Endothelial cell (in vitro differentiated cells): ENCODE measurements at regions not wholly inside any gene's neighbourhood (a gene's known extent, or its start where the extent isn't known, plus 50 kb on each side); places are given as distances from the start of the nearest gene placed in this dataset.

Experiments
- DNase-seq: peaks from one replicate; pipeline ENCODE4 v3.0.0; 2021; ENCODE audit warnings: low spot score
- H3K27ac Mint-ChIP-seq: one replicate; pipeline ENCODE4 v1.8.0; 2021; ENCODE audit warnings: mixed read lengths, inconsistent platforms; ENCODE audit not compliant: unreplicated experiment
- H3K27me3 Mint-ChIP-seq: one replicate; pipeline ENCODE4 v1.8.0; 2021; ENCODE audit warnings: mild to moderate bottlenecking, moderate library complexity, mixed read lengths, inconsistent platforms; ENCODE audit not compliant: unreplicated experiment
- H3K36me3 Mint-ChIP-seq: one replicate; pipeline ENCODE4 v1.8.0; 2021; ENCODE audit warnings: mild to moderate bottlenecking, low read depth, mixed read lengths, inconsistent platforms; ENCODE audit not compliant: unreplicated experiment
- H3K4me1 Mint-ChIP-seq: one replicate; pipeline ENCODE4 v1.8.0; 2021; ENCODE audit warnings: mild to moderate bottlenecking, mixed read lengths, inconsistent platforms; ENCODE audit not compliant: unreplicated experiment
- H3K4me3 Mint-ChIP-seq: one replicate; pipeline ENCODE4 v1.8.0; 2021; ENCODE audit warnings: mild to moderate bottlenecking, mixed read lengths, inconsistent platforms; ENCODE audit not compliant: unreplicated experiment
- H3K9me3 Mint-ChIP-seq: one replicate; pipeline ENCODE4 v1.8.0; 2021; ENCODE audit warnings: mixed read lengths, inconsistent platforms; ENCODE audit not compliant: unreplicated experiment
- CTCF ChIP-seq: fragments of 200-600 bp; sonication (generic); IDR thresholded peaks from one replicate; pipeline ENCODE4 v1.5.0; 2021; ENCODE audit warnings: antibody characterized with exemption; ENCODE audit not compliant: unreplicated experiment

DNA sequence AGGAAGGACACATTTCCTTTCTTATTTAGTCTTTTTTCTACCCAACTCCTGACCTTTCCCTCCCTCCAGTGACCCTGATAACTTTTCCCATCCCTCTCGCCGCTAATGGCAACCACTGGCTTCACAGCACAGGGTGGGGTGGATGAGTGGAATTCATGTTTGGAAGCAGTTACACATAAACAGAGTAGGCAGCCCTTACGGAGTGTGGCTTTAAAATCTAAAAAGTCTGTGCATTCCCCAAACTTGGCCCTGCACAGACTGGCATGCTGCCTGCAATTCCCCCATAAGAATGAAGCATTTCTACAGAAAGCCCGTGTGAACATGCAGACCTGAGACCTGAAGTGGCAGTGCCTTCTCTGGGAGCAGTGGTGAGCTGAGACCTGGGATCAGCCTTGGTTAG lies 196.7 kb upstream of the ADRA1D start:
- Mint-ChIP-seq H3K4me1 (peaks cover 5% of the 10 kb centered on the region), H3K27ac (no peak overlapping the region), H3K4me3 (no peak overlapping the region), H3K36me3 (no peaks in the 10 kb centered on the region), H3K27me3 (no peaks in the 10 kb centered on the region), H3K9me3 (no peaks in the 10 kb centered on the region)
- no peak for TF ChIP-seq CTCF
- no peak for DNase-seq

DNA sequence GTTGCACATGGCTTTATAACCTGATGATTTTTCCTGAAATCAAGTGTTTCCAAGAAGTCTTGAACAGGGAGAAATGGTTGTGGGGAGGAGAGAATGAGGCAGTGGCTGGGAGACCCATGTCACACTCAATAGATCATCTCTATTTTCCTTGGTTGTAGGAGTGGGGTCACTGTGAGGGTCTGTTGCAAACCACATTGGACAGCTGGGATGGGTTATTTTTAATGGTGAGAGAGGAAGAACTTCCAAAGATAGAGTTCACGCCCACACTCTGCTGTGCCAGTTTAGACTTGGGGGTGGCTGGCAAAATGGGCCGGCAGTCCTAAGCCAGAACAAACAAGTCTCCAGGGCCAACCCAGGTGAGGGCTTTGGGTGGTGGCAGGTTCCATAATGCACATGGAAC lies 196.2 kb upstream of the ADRA1D start:
- no peak for DNase-seq

DNA sequence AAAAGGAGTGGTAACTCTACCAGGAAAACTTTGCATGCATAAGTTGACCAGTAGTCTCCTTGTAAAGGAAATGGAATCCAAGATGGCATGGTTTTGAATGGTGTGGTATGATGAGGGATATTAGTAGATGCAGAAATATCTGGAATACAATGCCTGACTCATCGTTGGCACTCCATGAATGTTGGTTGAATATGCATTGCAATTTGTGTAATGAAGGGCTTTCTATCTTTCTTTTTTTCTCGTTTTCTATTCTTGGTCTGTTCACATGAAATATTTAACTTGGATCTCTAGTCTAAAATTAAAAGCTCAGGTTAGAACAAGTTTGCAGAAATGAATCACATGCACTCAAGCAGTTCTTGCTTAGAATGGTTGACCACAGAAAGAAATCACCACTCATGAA lies 195.3 kb upstream of the ADRA1D start:
- peaks cover 5% of the 10 kb centered on the region for H3K4me1 Mint-ChIP-seq
- H3K9me3 Mint-ChIP-seq, result no peaks in the 10 kb centered on the region
- no peaks in the 10 kb centered on the region for H3K36me3 Mint-ChIP-seq
- DNase-seq, result no peak
- TF ChIP-seq CTCF, result no peak
- H3K4me3 Mint-ChIP-seq, result no peak overlapping the region
- H3K27me3 Mint-ChIP-seq, result no peaks in the 10 kb centered on the region
- H3K27ac Mint-ChIP-seq, result no peak overlapping the region

More for the DNA sequence above, 196.2 kb upstream of the ADRA1D start:
- Mint-ChIP-seq H3K27ac (no peak overlapping the region), H3K4me3 (no peak overlapping the region), H3K4me1 (peaks cover 5% of the 10 kb centered on the region), H3K9me3 (no peaks in the 10 kb centered on the region), H3K36me3 (no peaks in the 10 kb centered on the region), H3K27me3 (no peaks in the 10 kb centered on the region)
- TF ChIP-seq CTCF, result no peak

- no peak for TF ChIP-seq CTCF
- H3K4me3 Mint-ChIP-seq, result no peak overlapping the region
- DNase-seq, result no peak
- no peaks in the 10 kb centered on the region for H3K9me3 Mint-ChIP-seq
- H3K27ac Mint-ChIP-seq, result no peak overlapping the region
- H3K4me1 Mint-ChIP-seq, result peaks cover 5% of the 10 kb centered on the region
- H3K36me3 Mint-ChIP-seq, result no peaks in the 10 kb centered on the region
- no peaks in the 10 kb centered on the region for H3K27me3 Mint-ChIP-seq
These were observed 193.9 kb upstream of the ADRA1D start for GRCh38 chr20:4443016-4443415.

DNA sequence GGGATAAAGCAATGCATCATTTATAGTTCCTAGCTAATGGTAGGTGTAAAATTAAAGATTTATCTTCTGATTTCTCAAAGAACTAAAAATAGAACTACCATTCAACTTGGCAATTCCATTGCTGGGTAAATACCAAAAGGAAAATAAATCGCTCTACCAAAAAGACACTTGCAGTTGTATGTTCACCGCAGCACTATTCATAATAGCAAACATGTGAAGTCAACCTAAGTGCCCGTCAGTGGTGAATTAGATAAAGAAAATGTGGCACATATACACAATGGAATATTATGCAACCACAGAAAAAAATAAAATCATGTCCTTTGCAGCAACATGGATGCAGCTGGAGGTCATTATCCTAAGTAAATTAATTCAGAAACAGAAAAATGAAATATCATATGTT lies 192.8 kb upstream of the ADRA1D start:
- Mint-ChIP-seq H3K27me3 (no peaks in the 10 kb centered on the region), H3K4me3 (no peak overlapping the region), H3K27ac (no peak overlapping the region), H3K9me3 (no peaks in the 10 kb centered on the region), H3K36me3 (no peaks in the 10 kb centered on the region), H3K4me1 (peaks cover 5% of the 10 kb centered on the region)
- no peak for DNase-seq
- TF ChIP-seq CTCF, result no peak
